ENCODE measurements at regions not wholly inside any gene's neighbourhood (a gene's known extent, or its start where the extent isn't known, plus 50 kb on each side); places are given as distances from the start of the nearest gene placed in this dataset.

- TF ChIP-seq JUND (CRISPR knock-in tag; IDR thresholded peaks at IDR 0.05) (no peak), ZNF260 (CRISPR knock-in tag; IDR thresholded peaks at IDR 0.05; ENCODE audit: borderline replicate concordance, low read depth) (no peak), MZF1 (CRISPR knock-in tag; IDR thresholded peaks at IDR 0.05; ENCODE audit: borderline replicate concordance) (no peak), HNRNPH1 (optimal IDR thresholded peaks at IDR 0.05; ENCODE audit: low read depth, low read length) (no peak), YY1 (IDR thresholded peaks at IDR 0.05; ENCODE audit: insufficient read depth, insufficient replicate concordance, low read depth, low read length) (no peak)
Measured at GRCh38 chr5:173772384-173773059, 115.6 kb upstream of the CPEB4 start.

Data from HepG2 (cell line).